ENCODE measurements at regions not wholly inside any gene's neighbourhood (a gene's known extent, or its start where the extent isn't known, plus 50 kb on each side); places are given as distances from the start of the nearest gene placed in this dataset.

- in situ Hi-C loops (cut with MboI; ENCODE audit: low sequenced_read_pairs) = no loop called here
- H3K27me3 ChIP-seq (ENCODE audit: low read depth) = no peaks in the 10 kb centered on the region
- no peaks in the 10 kb centered on the region for H3K36me3 ChIP-seq (replicated peaks)
- H3K4me1 ChIP-seq = no peaks in the 10 kb centered on the region
- H3K9me3 ChIP-seq = no peaks in the 10 kb centered on the region
- H3K4me3 ChIP-seq = no peak overlapping the region
- DNase-seq (ENCODE audit: low spot score in 2 of 2) = no peak
These were observed 408.0 kb downstream of the RNF144A start for GRCh38 chr2:7325186-7325585.

- H3K27me3 ChIP-seq (ENCODE audit: low read depth) = no peaks in the 10 kb centered on the region
- H3K4me1 ChIP-seq = no peaks in the 10 kb centered on the region
- H3K36me3 ChIP-seq (replicated peaks) = no peaks in the 10 kb centered on the region
- H3K4me3 ChIP-seq = no peak overlapping the region
- H3K9me3 ChIP-seq = no peaks in the 10 kb centered on the region
- no peak for DNase-seq (ENCODE audit: low spot score in 2 of 2)
- in situ Hi-C loops (cut with MboI; ENCODE audit: low sequenced_read_pairs) = no loop called here
These were observed 412.3 kb downstream of the RNF144A start for GRCh38 chr2:7329465-7329864.

DNA sequence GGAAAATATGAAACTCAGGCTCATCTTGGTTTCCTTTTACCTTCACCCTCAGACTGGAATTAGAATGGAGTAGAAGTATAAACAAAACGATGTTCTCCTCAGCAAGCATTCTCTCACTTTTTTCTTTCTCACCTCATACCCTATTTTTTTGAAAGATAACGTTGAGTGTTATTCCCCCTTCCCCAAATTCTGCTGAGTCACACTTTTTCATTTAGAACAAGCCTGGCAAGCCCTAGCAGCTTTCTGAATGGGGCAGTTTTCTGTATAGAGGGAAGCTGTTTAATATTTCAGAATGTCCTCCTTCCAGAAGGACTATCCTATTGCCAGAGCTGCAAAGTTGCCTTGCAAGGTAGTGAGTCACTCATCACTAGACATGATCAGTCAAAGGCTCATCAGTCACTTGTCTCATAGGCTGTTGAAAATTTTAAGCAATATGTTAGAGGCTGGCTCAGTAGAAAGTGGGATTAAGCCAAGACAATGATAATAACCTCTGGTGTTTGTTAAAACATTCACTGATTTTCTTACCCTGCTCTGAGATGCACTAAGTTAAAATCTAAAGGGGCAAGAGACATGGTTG, 416.1 kb downstream of the RNF144A start:
- H3K9me3 ChIP-seq = no peaks in the 10 kb centered on the region
- no peak overlapping the region for H3K4me3 ChIP-seq
- no peak for DNase-seq (ENCODE audit: low spot score in 2 of 2)
- H3K27me3 ChIP-seq (ENCODE audit: low read depth) = no peaks in the 10 kb centered on the region
- in situ Hi-C loops (cut with MboI; ENCODE audit: low sequenced_read_pairs) = no loop called here
- H3K36me3 ChIP-seq (replicated peaks) = no peaks in the 10 kb centered on the region
- H3K4me1 ChIP-seq = no peaks in the 10 kb centered on the region

GRCh38 chr2:7333960-7334493, 416.8 kb downstream of the RNF144A start:
- Histone ChIP-seq H3K36me3 (replicated peaks) (no peaks in the 10 kb centered on the region), H3K4me1 (no peaks in the 10 kb centered on the region), H3K4me3 (no peak overlapping the region), H3K9me3 (no peaks in the 10 kb centered on the region), H3K27me3 (ENCODE audit: low read depth) (no peaks in the 10 kb centered on the region)
- in situ Hi-C loops (cut with MboI; ENCODE audit: low sequenced_read_pairs) = no loop called here
- DNase-seq (ENCODE audit: low spot score in 2 of 2) = no peak

DNA sequence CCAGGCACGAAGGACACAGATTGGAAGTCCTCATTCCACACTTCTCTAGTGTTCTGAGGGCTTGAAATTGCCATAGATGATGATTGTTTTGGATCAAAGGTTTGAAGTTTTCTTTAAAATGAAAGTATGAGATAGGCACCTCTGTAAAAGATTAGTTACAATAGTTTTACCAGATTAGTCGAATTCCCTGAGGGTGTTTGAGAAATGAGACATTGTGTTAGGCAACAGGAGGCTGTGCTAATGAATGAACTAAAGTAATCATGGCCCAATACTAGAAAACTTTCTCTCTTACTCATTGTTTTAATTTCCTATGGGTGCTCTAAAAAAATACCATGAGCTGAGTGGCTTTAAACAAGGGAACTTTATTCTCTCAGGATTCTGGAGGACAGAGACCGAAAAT, 421.7 kb downstream of the RNF144A start:
- Histone ChIP-seq H3K4me3 (no peak overlapping the region), H3K36me3 (replicated peaks) (no peaks in the 10 kb centered on the region), H3K4me1 (no peaks in the 10 kb centered on the region), H3K27me3 (ENCODE audit: low read depth) (no peaks in the 10 kb centered on the region), H3K9me3 (no peaks in the 10 kb centered on the region)
- DNase-seq (ENCODE audit: low spot score in 2 of 2) = no peak
- in situ Hi-C loops (cut with MboI; ENCODE audit: low sequenced_read_pairs) = no loop called here

DNA sequence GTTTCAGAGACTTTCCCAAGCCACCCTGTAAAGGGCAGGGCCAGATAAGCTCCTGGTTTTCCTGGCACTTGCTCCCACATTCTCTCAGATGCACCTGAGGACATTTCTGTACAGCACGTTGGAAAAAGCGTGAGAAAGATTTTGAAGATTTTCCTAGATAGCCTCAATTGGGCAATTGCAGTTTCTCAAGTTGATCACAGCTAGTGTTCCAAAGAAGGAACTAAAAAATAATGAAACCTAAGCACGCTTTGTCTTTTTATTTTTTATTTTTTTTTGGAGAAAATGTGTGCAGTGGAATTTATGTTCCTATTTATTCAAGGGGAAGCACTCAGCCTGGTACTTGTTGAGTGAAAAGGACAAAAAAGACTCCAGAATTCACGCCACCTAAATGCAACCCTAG, 429.1 kb downstream of the RNF144A start:
- DNase-seq (ENCODE audit: low spot score in 2 of 2) = no peak
- in situ Hi-C loops (cut with MboI; ENCODE audit: low sequenced_read_pairs) = no loop called here
- Histone ChIP-seq H3K27me3 (ENCODE audit: low read depth) (no peaks in the 10 kb centered on the region), H3K4me3 (no peak overlapping the region), H3K36me3 (replicated peaks) (no peaks in the 10 kb centered on the region), H3K9me3 (no peaks in the 10 kb centered on the region), H3K4me1 (no peaks in the 10 kb centered on the region)

GRCh38 chr2:7348761-7349160, 431.5 kb downstream of the RNF144A start:
- no peak overlapping the region for H3K4me3 ChIP-seq
- H3K27me3 ChIP-seq (ENCODE audit: low read depth) = no peaks in the 10 kb centered on the region
- in situ Hi-C loops (cut with MboI; ENCODE audit: low sequenced_read_pairs) = no loop called here
- no peaks in the 10 kb centered on the region for H3K4me1 ChIP-seq
- no peaks in the 10 kb centered on the region for H3K36me3 ChIP-seq (replicated peaks)
- H3K9me3 ChIP-seq = no peaks in the 10 kb centered on the region
- DNase-seq (ENCODE audit: low spot score in 2 of 2) = no peak

- H3K36me3 ChIP-seq (replicated peaks) = no peaks in the 10 kb centered on the region
- H3K4me1 ChIP-seq = no peaks in the 10 kb centered on the region
- in situ Hi-C loops (cut with MboI; ENCODE audit: low sequenced_read_pairs) = no loop called here
- DNase-seq (ENCODE audit: low spot score in 2 of 2) = no peak
- no peaks in the 10 kb centered on the region for H3K9me3 ChIP-seq
- H3K4me3 ChIP-seq = no peak overlapping the region
- no peaks in the 10 kb centered on the region for H3K27me3 ChIP-seq (ENCODE audit: low read depth)
These were observed 435.0 kb downstream of the RNF144A start for GRCh38 chr2:7352191-7352590.

- no peaks in the 10 kb centered on the region for H3K9me3 ChIP-seq
- no peak overlapping the region for H3K4me3 ChIP-seq
- H3K4me1 ChIP-seq = no peaks in the 10 kb centered on the region
- H3K36me3 ChIP-seq (replicated peaks) = no peaks in the 10 kb centered on the region
- DNase-seq (ENCODE audit: low spot score in 2 of 2) = no peak
- in situ Hi-C loops (cut with MboI; ENCODE audit: low sequenced_read_pairs) = no loop called here
- H3K27me3 ChIP-seq (ENCODE audit: low read depth) = no peaks in the 10 kb centered on the region
These were observed 436.4 kb downstream of the RNF144A start for GRCh38 chr2:7353571-7353970.

- Histone ChIP-seq H3K4me3 (no peak overlapping the region), H3K9me3 (no peaks in the 10 kb centered on the region), H3K27me3 (ENCODE audit: low read depth) (no peaks in the 10 kb centered on the region), H3K36me3 (replicated peaks) (no peaks in the 10 kb centered on the region), H3K4me1 (no peaks in the 10 kb centered on the region)
- in situ Hi-C loops (cut with MboI; ENCODE audit: low sequenced_read_pairs) = no loop called here
- no peak for DNase-seq (ENCODE audit: low spot score in 2 of 2)
These were observed 438.6 kb downstream of the RNF144A start for GRCh38 chr2:7355781-7356180.

GRCh38 chr2:7356909-7357584, 439.8 kb downstream of the RNF144A start:
- in situ Hi-C loops (cut with MboI; ENCODE audit: low sequenced_read_pairs) = no loop called here
- H3K27me3 ChIP-seq (ENCODE audit: low read depth) = no peaks in the 10 kb centered on the region
- no peak for DNase-seq (ENCODE audit: low spot score in 2 of 2)
- H3K36me3 ChIP-seq (replicated peaks) = no peaks in the 10 kb centered on the region
- H3K9me3 ChIP-seq = no peaks in the 10 kb centered on the region
- no peak overlapping the region for H3K4me3 ChIP-seq
- H3K4me1 ChIP-seq = no peaks in the 10 kb centered on the region

- Histone ChIP-seq H3K9me3 (no peaks in the 10 kb centered on the region), H3K4me1 (no peaks in the 10 kb centered on the region), H3K27me3 (ENCODE audit: low read depth) (no peaks in the 10 kb centered on the region), H3K36me3 (replicated peaks) (no peaks in the 10 kb centered on the region), H3K4me3 (no peak overlapping the region)
- DNase-seq (ENCODE audit: low spot score in 2 of 2) = no peak
- in situ Hi-C loops (cut with MboI; ENCODE audit: low sequenced_read_pairs) = no loop called here
These were observed 440.8 kb downstream of the RNF144A start for GRCh38 chr2:7357993-7358392.

DNA sequence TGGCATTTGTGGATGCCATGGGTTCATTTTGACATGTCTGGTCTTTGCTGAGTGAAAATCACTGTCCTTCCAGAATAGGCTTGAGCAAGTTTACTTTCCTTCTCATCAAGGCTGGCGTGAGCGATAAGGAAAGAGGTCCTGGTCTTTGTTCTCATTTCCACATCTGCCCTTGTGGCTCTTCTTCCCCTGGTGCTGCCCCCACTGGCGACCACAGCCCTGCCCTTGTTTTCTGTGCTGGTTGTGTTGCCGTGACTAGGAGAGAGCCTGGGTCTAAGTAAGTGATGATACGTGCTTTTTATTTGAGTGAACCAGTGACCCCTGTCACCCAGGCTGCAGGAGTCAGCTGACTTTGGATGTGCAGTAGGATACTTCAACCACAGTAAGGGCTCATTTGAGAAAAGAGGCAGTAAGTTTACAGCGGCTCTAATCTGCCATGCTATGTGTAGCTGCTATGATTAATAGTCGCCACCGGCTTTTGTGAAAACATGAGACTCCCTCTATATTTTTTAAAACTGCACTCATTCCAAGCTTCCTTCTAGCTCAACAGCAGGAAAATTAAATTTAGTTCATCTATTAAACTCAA, 441.7 kb downstream of the RNF144A start:
- H3K4me1 ChIP-seq = no peaks in the 10 kb centered on the region
- no peak for DNase-seq (ENCODE audit: low spot score in 2 of 2)
- no peaks in the 10 kb centered on the region for H3K9me3 ChIP-seq
- no peaks in the 10 kb centered on the region for H3K36me3 ChIP-seq (replicated peaks)
- in situ Hi-C loops (cut with MboI; ENCODE audit: low sequenced_read_pairs) = no loop called here
- no peak overlapping the region for H3K4me3 ChIP-seq
- no peaks in the 10 kb centered on the region for H3K27me3 ChIP-seq (ENCODE audit: low read depth)

DNA sequence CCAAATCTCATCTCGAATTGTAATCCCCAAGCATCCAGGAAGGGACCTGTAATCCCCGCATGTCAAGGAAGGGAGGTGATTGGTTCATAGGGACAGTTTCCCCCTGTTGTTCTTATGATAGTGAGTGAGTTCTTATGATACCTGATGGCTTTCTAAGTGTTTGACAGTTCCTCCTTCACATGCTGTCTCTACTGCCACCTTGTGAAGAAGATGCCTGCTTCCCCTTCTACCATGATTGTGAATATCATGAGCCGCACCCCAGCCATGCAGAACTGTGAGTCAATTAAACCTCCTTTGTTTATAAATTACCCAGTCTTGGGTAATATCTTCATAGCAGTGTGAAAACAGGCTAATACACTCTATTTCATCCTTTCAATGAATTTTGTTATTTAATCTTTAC, 446.7 kb downstream of the RNF144A start:
- in situ Hi-C loops (cut with MboI; ENCODE audit: low sequenced_read_pairs) = no loop called here
- Histone ChIP-seq H3K27me3 (ENCODE audit: low read depth) (no peaks in the 10 kb centered on the region), H3K36me3 (replicated peaks) (no peaks in the 10 kb centered on the region), H3K4me3 (no peak overlapping the region), H3K9me3 (no peaks in the 10 kb centered on the region), H3K4me1 (no peaks in the 10 kb centered on the region)
- no peak for DNase-seq (ENCODE audit: low spot score in 2 of 2)

All from HAP-1 (cell line).